ENCODE measurements at regions not wholly inside any gene's neighbourhood (a gene's known extent, or its start where the extent isn't known, plus 50 kb on each side); places are given as distances from the start of the nearest gene placed in this dataset.

DNA sequence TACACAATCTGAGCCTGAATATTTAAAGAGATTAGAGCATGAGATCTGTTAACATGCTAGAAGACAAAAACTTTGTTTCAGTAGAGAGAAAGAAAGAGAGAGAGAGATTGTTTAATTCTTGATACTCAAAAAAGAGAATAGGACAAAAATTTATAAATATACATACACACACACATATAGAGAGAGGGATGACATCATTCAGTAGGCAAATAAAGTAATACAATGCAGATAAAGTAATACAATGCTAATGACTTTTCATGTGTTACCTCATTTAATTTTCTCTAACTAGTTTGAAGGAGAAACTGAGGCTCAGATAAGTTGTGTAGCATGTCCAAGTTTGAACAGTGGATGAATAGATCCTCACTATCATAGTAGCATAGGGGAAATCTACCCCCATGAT, 286.4 kb downstream of the CMPK2 start:
- no peak for FAIRE-seq
- Mint-ChIP-seq H3K4me1 (ENCODE audit: low read depth, unreplicated experiment) (no peaks in the 10 kb centered on the region), H3K27ac (ENCODE audit: unreplicated experiment) (no peak overlapping the region), H3K27me3 (ENCODE audit: low read depth, unreplicated experiment) (no peaks in the 10 kb centered on the region), H3K4me3 (ENCODE audit: unreplicated experiment) (no peak overlapping the region), H3K9me3 (ENCODE audit: unreplicated experiment) (peaks cover 1% of the 10 kb centered on the region), H3K36me3 (ENCODE audit: low read depth, unreplicated experiment) (no peaks in the 10 kb centered on the region)
- Histone ChIP-seq H3K9me3 (ENCODE audit: insufficient read depth, low read depth, low read length) (no peaks in the 10 kb centered on the region), H3K36me3 (ENCODE audit: insufficient read depth, low read length) (no peaks in the 10 kb centered on the region), H3K9ac (ENCODE audit: low read length) (no peak overlapping the region), H3K4me3 (ENCODE audit: insufficient read depth, low read depth, low read length) (no peak overlapping the region), H3K27ac (ENCODE audit: low read depth, low read length) (no peak overlapping the region), H3K27me3 (ENCODE audit: insufficient read depth, low read length) (no peaks in the 10 kb centered on the region), H3K4me2 (ENCODE audit: low read length) (no peak overlapping the region), H4K20me1 (ENCODE audit: insufficient read depth, low read length) (no peaks in the 10 kb centered on the region), H3K4me1 (ENCODE audit: insufficient read depth, low read length) (peaks cover 4% of the 10 kb centered on the region), H3K79me2 (ENCODE audit: insufficient read depth, low read length) (no peaks in the 10 kb centered on the region), H2AFZ (ENCODE audit: low read depth, low read length) (no peak overlapping the region)
- no peak for TF ChIP-seq EZH2 (IDR thresholded peaks at IDR 0.05; ENCODE audit: insufficient read depth, low read length)
- TF ChIP-seq, protein P1, sequence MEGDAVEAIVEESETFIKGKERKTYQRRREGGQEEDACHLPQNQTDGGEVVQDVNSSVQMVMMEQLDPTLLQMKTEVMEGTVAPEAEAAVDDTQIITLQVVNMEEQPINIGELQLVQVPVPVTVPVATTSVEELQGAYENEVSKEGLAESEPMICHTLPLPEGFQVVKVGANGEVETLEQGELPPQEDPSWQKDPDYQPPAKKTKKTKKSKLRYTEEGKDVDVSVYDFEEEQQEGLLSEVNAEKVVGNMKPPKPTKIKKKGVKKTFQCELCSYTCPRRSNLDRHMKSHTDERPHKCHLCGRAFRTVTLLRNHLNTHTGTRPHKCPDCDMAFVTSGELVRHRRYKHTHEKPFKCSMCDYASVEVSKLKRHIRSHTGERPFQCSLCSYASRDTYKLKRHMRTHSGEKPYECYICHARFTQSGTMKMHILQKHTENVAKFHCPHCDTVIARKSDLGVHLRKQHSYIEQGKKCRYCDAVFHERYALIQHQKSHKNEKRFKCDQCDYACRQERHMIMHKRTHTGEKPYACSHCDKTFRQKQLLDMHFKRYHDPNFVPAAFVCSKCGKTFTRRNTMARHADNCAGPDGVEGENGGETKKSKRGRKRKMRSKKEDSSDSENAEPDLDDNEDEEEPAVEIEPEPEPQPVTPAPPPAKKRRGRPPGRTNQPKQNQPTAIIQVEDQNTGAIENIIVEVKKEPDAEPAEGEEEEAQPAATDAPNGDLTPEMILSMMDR (IDR thresholded peaks at IDR 0.05; ENCODE audit: insufficient read depth, low read depth, low read length) = no peak
- DNase-seq (ENCODE audit: low read depth) = no peak

DNA sequence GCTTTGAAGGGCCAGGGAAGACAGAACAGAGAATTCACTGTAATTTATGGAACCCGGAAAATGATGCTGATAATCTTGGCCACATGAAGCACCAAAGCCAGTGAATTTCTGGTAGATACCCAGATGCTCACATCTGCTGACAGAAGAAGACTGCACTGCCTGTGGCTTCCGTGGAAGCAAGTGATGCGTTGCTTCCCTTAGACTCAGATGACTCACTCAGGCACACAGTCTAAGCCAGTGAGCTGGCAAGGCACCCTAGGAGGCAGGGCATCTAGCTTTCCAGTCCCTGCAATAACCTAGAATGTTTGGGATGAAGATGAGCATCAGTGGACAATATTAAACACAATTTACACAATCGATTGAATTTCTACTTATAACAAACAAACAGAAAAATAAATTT, 284.7 kb downstream of the CMPK2 start:
- Histone ChIP-seq H3K4me1 (ENCODE audit: insufficient read depth, low read length) (peaks cover 4% of the 10 kb centered on the region), H4K20me1 (ENCODE audit: insufficient read depth, low read length) (no peaks in the 10 kb centered on the region), H3K27ac (ENCODE audit: low read depth, low read length) (no peak overlapping the region), H3K9ac (ENCODE audit: low read length) (no peak overlapping the region), H3K4me2 (ENCODE audit: low read length) (no peak overlapping the region), H3K79me2 (ENCODE audit: insufficient read depth, low read length) (no peaks in the 10 kb centered on the region), H2AFZ (ENCODE audit: low read depth, low read length) (no peak overlapping the region), H3K9me3 (ENCODE audit: insufficient read depth, low read depth, low read length) (no peaks in the 10 kb centered on the region), H3K4me3 (ENCODE audit: insufficient read depth, low read depth, low read length) (no peak overlapping the region), H3K36me3 (ENCODE audit: insufficient read depth, low read length) (no peaks in the 10 kb centered on the region), H3K27me3 (ENCODE audit: insufficient read depth, low read length) (no peaks in the 10 kb centered on the region)
- peak; percentile 50 for DNase-seq (ENCODE audit: low read depth)
- no peak for FAIRE-seq
- no peaks in the 10 kb centered on the region for H3K4me1 Mint-ChIP-seq (ENCODE audit: low read depth, unreplicated experiment)
- H3K9me3 Mint-ChIP-seq (ENCODE audit: unreplicated experiment) = peaks cover 1% of the 10 kb centered on the region
- H3K27me3 Mint-ChIP-seq (ENCODE audit: low read depth, unreplicated experiment) = no peaks in the 10 kb centered on the region
- H3K27ac Mint-ChIP-seq (ENCODE audit: unreplicated experiment) = no peak overlapping the region
- H3K4me3 Mint-ChIP-seq (ENCODE audit: unreplicated experiment) = no peak overlapping the region
- no peak for TF ChIP-seq EZH2 (IDR thresholded peaks at IDR 0.05; ENCODE audit: insufficient read depth, low read length)
- TF ChIP-seq, protein P1 (IDR thresholded peaks at IDR 0.05; ENCODE audit: insufficient read depth, low read depth, low read length) = no peak
- H3K36me3 Mint-ChIP-seq (ENCODE audit: low read depth, unreplicated experiment) = no peaks in the 10 kb centered on the region

DNA sequence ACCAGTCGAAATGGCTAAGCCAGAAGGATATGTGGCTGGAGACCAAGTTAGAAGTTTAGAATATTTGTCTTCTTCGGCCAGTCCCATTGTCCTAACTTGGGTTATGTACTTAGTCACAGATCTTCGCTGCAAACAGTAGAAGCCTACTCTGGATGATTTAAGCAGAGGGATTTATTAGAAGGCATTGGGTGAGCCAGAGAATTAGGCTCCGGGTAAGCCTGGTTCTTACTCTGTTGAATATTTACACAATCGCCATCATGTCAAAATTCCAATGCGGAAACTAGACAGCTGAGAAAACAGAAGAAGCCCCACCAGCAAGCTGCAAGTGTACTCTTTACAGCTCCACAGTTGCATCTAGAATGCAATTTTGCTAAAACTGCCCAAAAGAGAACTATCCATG, 276.6 kb downstream of the CMPK2 start:
- TF ChIP-seq, protein P1 (IDR thresholded peaks at IDR 0.05; ENCODE audit: insufficient read depth, low read depth, low read length) = no peak
- no peak for TF ChIP-seq EZH2 (IDR thresholded peaks at IDR 0.05; ENCODE audit: insufficient read depth, low read length)

More for the DNA sequence above, 276.6 kb downstream of the CMPK2 start:
- Mint-ChIP-seq H3K36me3 (ENCODE audit: low read depth, unreplicated experiment) (no peaks in the 10 kb centered on the region), H3K4me1 (ENCODE audit: low read depth, unreplicated experiment) (no peaks in the 10 kb centered on the region), H3K4me3 (ENCODE audit: unreplicated experiment) (no peak overlapping the region), H3K27ac (ENCODE audit: unreplicated experiment) (no peak overlapping the region), H3K9me3 (ENCODE audit: unreplicated experiment) (no peaks in the 10 kb centered on the region), H3K27me3 (ENCODE audit: low read depth, unreplicated experiment) (no peaks in the 10 kb centered on the region)
- H3K79me2 ChIP-seq (ENCODE audit: insufficient read depth, low read length) = no peaks in the 10 kb centered on the region
- no peak overlapping the region for H2AFZ ChIP-seq (ENCODE audit: low read depth, low read length)
- FAIRE-seq = no peak
- H3K4me3 ChIP-seq (ENCODE audit: insufficient read depth, low read depth, low read length) = no peak overlapping the region
- H3K9me3 ChIP-seq (ENCODE audit: insufficient read depth, low read depth, low read length) = no peaks in the 10 kb centered on the region
- no peak overlapping the region for H3K9ac ChIP-seq (ENCODE audit: low read length)
- H3K36me3 ChIP-seq (ENCODE audit: insufficient read depth, low read length) = no peaks in the 10 kb centered on the region
- no peaks in the 10 kb centered on the region for H3K4me1 ChIP-seq (ENCODE audit: insufficient read depth, low read length)
- H3K4me2 ChIP-seq (ENCODE audit: low read length) = no peak overlapping the region
- no peak overlapping the region for H3K27ac ChIP-seq (ENCODE audit: low read depth, low read length)
- no peak for DNase-seq (ENCODE audit: low read depth)
- H3K27me3 ChIP-seq (ENCODE audit: insufficient read depth, low read length) = no peaks in the 10 kb centered on the region
- H4K20me1 ChIP-seq (ENCODE audit: insufficient read depth, low read length) = no peaks in the 10 kb centered on the region
